WTC11 (cell line): ENCODE measurements at regions not wholly inside any gene's neighbourhood (a gene's known extent, or its start where the extent isn't known, plus 50 kb on each side); places are given as distances from the start of the nearest gene placed in this dataset.

Experiments used
- ATAC-seq: fragments of 200-7000 bp; cut with Tn5 transposase; 2 replicates; pipeline ENCODE4 v1.10.0; 2021; ENCODE audit warnings: mild to moderate bottlenecking, moderate library complexity
- CTCF ChIA-PET: fragments of 300-600 bp; sonication (Branson Sonifier 250); formaldehyde crosslinking; loops from one replicate; lab custom pipeline; 2021; ENCODE audit warnings: antibody characterized with exemption; lab: Charles Lee
- POLR2A ChIA-PET: fragments of 350-600 bp; sonication (Branson Sonifier 250); formaldehyde crosslinking; loops from one replicate; lab custom pipeline; 2021; ENCODE audit warnings: antibody characterized with exemption; lab: Charles Lee
- DNase-seq: peaks from one replicate; pipeline ENCODE4 v3.0.0; 2021; ENCODE audit warnings: low spot score
- H3K27ac Mint-ChIP-seq: 2 replicates; pipeline ENCODE4 v1.8.0; 2021; ENCODE audit warnings: mixed read lengths
- H3K27me3 Mint-ChIP-seq: 2 replicates; pipeline ENCODE4 v1.8.0; 2021; ENCODE audit warnings: low read depth, mild to moderate bottlenecking, moderate library complexity, mixed read lengths
- H3K36me3 Mint-ChIP-seq: 2 replicates; pipeline ENCODE4 v1.8.0; 2021; ENCODE audit warnings: mixed read lengths
- H3K4me1 Mint-ChIP-seq: 2 replicates; pipeline ENCODE4 v1.8.0; 2022; ENCODE audit warnings: mixed read lengths
- H3K4me3 Mint-ChIP-seq: 2 replicates; pipeline ENCODE4 v1.8.0; 2021; ENCODE audit warnings: mild to moderate bottlenecking, moderate library complexity, mixed read lengths
- H3K9me3 Mint-ChIP-seq: 2 replicates; pipeline ENCODE4 v1.8.0; 2021; ENCODE audit warnings: mixed read lengths
- ATF2 ChIP-seq: sonication (generic); formaldehyde crosslinking; IDR thresholded peaks from 2 replicates; pipeline ENCODE4 v1.8.1; 2022; ENCODE audit warnings: low read depth, missing genetic modification reagents, borderline replicate concordance
- ATF6 ChIP-seq: sonication (generic); formaldehyde crosslinking; IDR thresholded peaks from 2 replicates; pipeline ENCODE4 v1.8.1; 2023; ENCODE audit warnings: mild to moderate bottlenecking, missing genetic modification reagents
- CREM ChIP-seq: sonication (generic); formaldehyde crosslinking; IDR thresholded peaks from 2 replicates; pipeline ENCODE4 v1.8.1; 2022; ENCODE audit warnings: mild to moderate bottlenecking, missing genetic modification reagents, moderate library complexity
- FOXK1 ChIP-seq: sonication (generic); formaldehyde crosslinking; IDR thresholded peaks from 2 replicates; pipeline ENCODE4 v1.8.0; 2022; ENCODE audit warnings: mild to moderate bottlenecking, moderate library complexity, missing genetic modification reagents
- FOXP1 ChIP-seq: sonication (generic); formaldehyde crosslinking; IDR thresholded peaks from 2 replicates; pipeline ENCODE4 v1.8.0; 2022; ENCODE audit warnings: missing genetic modification reagents, mild to moderate bottlenecking, moderate library complexity, borderline replicate concordance
- IRF2 ChIP-seq: sonication (generic); formaldehyde crosslinking; IDR thresholded peaks from 2 replicates; pipeline ENCODE4 v1.8.0; 2022; ENCODE audit warnings: low read depth, missing genetic modification reagents, borderline replicate concordance
- JUN ChIP-seq: sonication (generic); formaldehyde crosslinking; IDR thresholded peaks from 2 replicates; pipeline ENCODE4 v1.8.0; 2023; ENCODE audit warnings: mild to moderate bottlenecking, missing genetic modification reagents
- KAT7 ChIP-seq: sonication (generic); formaldehyde crosslinking; IDR thresholded peaks from 2 replicates; pipeline ENCODE4 v1.8.1; 2023; ENCODE audit warnings: missing genetic modification reagents, mild to moderate bottlenecking, borderline replicate concordance
- NFYB ChIP-seq: sonication (generic); formaldehyde crosslinking; conservative IDR thresholded peaks from 2 replicates; pipeline ENCODE4 v1.8.0; 2022; ENCODE audit warnings: low read depth, missing genetic modification reagents
- NR2C2 ChIP-seq: sonication (generic); formaldehyde crosslinking; IDR thresholded peaks from 2 replicates; pipeline ENCODE4 v1.8.0; 2022; ENCODE audit warnings: mild to moderate bottlenecking, missing genetic modification reagents
- PRRX2 ChIP-seq: fragments of 250-450 bp; sonication (Bioruptor Pico); IDR thresholded peaks from 2 replicates; pipeline ENCODE4 v1.8.0; 2021; ENCODE audit warnings: mild to moderate bottlenecking
- SP1 ChIP-seq: sonication (generic); formaldehyde crosslinking; conservative IDR thresholded peaks from 2 replicates; pipeline ENCODE4 v1.8.1; 2022; ENCODE audit warnings: missing genetic modification reagents
- TCF7 ChIP-seq: sonication (generic); formaldehyde crosslinking; IDR thresholded peaks from 2 replicates; pipeline ENCODE4 v1.8.0; 2022; ENCODE audit warnings: mild to moderate bottlenecking, low read depth, missing genetic modification reagents, moderate library complexity
- ZBTB21 ChIP-seq: sonication (generic); formaldehyde crosslinking; IDR thresholded peaks from 2 replicates; pipeline ENCODE4 v1.8.1; 2023; ENCODE audit warnings: mild to moderate bottlenecking, missing genetic modification reagents, borderline replicate concordance
- ZNF281 ChIP-seq: sonication (generic); formaldehyde crosslinking; IDR thresholded peaks from 2 replicates; pipeline ENCODE4 v1.8.0; 2023; ENCODE audit warnings: mild to moderate bottlenecking, missing genetic modification reagents
- ZNF671 ChIP-seq: fragments of 250-450 bp; sonication (Bioruptor Pico); IDR thresholded peaks from 2 replicates; pipeline ENCODE4 v1.8.0; 2021; ENCODE audit warnings: mild to moderate bottlenecking
- TF ChIP-seq, protein P1 (sequence below): fragments of 250-450 bp; sonication (Bioruptor Pico); conservative IDR thresholded peaks from 2 replicates; pipeline ENCODE4 v1.9.0; 2021; ENCODE audit warnings: mild to moderate bottlenecking
- TF ChIP-seq, protein P2 (sequence below): sonication (generic); formaldehyde crosslinking; IDR thresholded peaks from 2 replicates; pipeline ENCODE4 v1.8.1; 2023; ENCODE audit warnings: mild to moderate bottlenecking, moderate library complexity, missing genetic modification reagents
- TF ChIP-seq, protein P3 (sequence below): sonication (generic); formaldehyde crosslinking; IDR thresholded peaks from 2 replicates; pipeline ENCODE4 v1.8.1; 2023; ENCODE audit warnings: mild to moderate bottlenecking, missing genetic modification reagents, moderate library complexity

GRCh38 chr3:66723231-66723630 is 222.4 kb upstream of the LRIG1 start:
- POLR2A ChIA-PET, result no interaction called here
- H3K36me3 Mint-ChIP-seq, result no peaks in the 10 kb centered on the region
- H3K4me1 Mint-ChIP-seq, result peaks cover 19% of the 10 kb centered on the region

More at GRCh38 chr3:66723231-66723630, 222.4 kb upstream of the LRIG1 start:
- no peak for DNase-seq
- Mint-ChIP-seq H3K27ac (peak overlapping the region; percentile 24), H3K27me3 (no peaks in the 10 kb centered on the region), H3K9me3 (no peaks in the 10 kb centered on the region), H3K4me3 (no peak overlapping the region)
- ATAC-seq, result 0 out of 2 replicates have a peak, but pooled peaks have one; percentile 24
- TF ChIP-seq ZNF281 (no peak), TCF7 (CRISPR knock-in tag) (no peak), JUN (CRISPR knock-in tag) (no peak), IRF2 (CRISPR knock-in tag) (no peak), CREM (CRISPR knock-in tag) (no peak), FOXK1 (no peak), NR2C2 (CRISPR knock-in tag) (no peak), ATF6 (CRISPR knock-in tag) (no peak), NFYB (CRISPR knock-in tag) (no peak), SP1 (CRISPR knock-in tag) (no peak), ZNF671 (CRISPR knock-in tag) (no peak), PRRX2 (no peak), ZBTB21 (CRISPR knock-in tag) (no peak), ATF2 (CRISPR knock-in tag) (no peak), KAT7 (CRISPR knock-in tag) (no peak), FOXP1 (CRISPR knock-in tag) (no peak)
- TF ChIP-seq, protein P1, sequence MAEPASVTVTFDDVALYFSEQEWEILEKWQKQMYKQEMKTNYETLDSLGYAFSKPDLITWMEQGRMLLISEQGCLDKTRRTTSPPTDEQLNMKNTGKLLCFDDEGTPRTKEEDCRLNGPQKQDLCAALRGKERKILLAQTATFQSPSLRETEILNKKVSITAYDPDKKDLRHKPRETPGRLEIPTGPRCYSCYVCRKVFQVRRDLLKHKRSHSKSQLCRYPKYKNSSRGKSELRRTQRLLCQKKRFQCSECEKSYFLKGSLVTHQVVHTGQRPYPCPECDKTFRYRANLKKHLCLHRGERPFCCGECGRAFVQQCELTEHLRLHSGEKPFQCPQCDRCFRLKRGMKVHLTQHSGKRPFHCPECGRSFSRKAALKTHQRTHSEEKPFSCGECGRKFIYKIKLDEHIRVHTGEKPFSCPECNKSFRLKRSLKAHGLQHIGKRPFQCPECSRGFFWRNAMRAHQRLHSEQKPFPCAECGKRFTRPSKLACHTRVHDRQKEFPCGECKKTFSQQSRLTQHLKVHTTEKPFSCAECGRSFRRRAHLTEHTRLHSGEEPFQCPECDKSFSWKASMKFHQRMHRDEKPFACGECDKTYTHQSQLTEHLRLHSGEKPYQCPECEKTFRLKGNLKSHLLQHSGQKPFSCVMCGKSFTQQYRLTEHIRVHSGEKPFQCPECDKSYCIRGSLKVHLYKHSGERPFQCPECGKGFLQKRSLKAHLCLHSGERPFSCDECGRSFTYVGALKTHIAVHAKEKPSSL, result no peak
- TF ChIP-seq, protein P2, sequence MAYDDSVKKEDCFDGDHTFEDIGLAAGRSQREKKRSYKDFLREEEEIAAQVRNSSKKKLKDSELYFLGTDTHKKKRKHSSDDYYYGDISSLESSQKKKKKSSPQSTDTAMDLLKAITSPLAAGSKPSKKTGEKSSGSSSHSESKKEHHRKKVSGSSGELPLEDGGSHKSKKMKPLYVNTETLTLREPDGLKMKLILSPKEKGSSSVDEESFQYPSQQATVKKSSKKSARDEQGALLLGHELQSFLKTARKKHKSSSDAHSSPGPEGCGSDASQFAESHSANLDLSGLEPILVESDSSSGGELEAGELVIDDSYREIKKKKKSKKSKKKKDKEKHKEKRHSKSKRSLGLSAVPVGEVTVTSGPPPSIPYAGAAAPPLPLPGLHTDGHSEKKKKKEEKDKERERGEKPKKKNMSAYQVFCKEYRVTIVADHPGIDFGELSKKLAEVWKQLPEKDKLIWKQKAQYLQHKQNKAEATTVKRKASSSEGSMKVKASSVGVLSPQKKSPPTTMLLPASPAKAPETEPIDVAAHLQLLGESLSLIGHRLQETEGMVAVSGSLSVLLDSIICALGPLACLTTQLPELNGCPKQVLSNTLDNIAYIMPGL (CRISPR knock-in tag), result no peak
- TF ChIP-seq, protein P3, sequence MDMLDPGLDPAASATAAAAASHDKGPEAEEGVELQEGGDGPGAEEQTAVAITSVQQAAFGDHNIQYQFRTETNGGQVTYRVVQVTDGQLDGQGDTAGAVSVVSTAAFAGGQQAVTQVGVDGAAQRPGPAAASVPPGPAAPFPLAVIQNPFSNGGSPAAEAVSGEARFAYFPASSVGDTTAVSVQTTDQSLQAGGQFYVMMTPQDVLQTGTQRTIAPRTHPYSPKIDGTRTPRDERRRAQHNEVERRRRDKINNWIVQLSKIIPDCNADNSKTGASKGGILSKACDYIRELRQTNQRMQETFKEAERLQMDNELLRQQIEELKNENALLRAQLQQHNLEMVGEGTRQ, result no peak
- CTCF ChIA-PET, result no interaction called here
